Panc1 (cell line): ENCODE measurements at regions not wholly inside any gene's neighbourhood (a gene's known extent, or its start where the extent isn't known, plus 50 kb on each side); places are given as distances from the start of the nearest gene placed in this dataset.

Experiments used
- POLR2AphosphoS5 ChIP-seq: IDR thresholded peaks from 2 replicates; pipeline ENCODE4 v1.6.1; 2012; ENCODE audit warnings: mild to moderate bottlenecking, low read depth, low read length, moderate library complexity
- SIN3A ChIP-seq: IDR thresholded peaks from 2 replicates; pipeline ENCODE4 v1.6.1; 2012; ENCODE audit warnings: low read depth, mild to moderate bottlenecking, low read length, moderate library complexity, borderline replicate concordance; ENCODE audit not compliant: insufficient read depth
- TF ChIP-seq, protein P1 (sequence below): fragments of 450-650 bp; IDR thresholded peaks from 2 replicates; pipeline ENCODE4 v1.5.1; 2017; ENCODE audit warnings: mild to moderate bottlenecking
- TF ChIP-seq, protein P2 (sequence below), 2 experiments: IDR thresholded peaks; 2 replicates each; pipeline ENCODE4 v1.6.1; 2011 to 2012; ENCODE audit warnings: low read depth in 2 of 2, control low read depth in 1 of 2, low read length in 1 of 2, mild to moderate bottlenecking in 1 of 2, moderate library complexity in 1 of 2; ENCODE audit not compliant: insufficient read depth in 1 of 2

DNA sequence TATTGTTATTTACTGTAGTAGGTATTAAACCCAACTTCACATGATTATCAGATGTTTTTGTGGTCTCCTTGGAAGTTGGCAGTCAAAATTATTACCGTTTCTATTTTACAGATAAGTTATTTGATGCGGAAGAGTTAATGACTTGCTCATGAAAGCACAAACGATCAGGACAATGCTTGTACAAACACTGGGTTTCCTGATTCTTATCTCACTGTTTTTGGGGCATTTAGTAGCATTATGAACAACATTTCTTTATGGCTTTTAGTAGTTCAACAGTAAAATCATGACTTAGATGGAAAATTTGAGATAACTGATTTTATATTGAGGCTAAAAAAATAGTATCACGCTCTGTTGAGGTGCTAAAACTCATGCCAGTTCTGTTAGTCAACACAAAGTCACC lies 361.5 kb upstream of the MBL2 start:
- no peak for TF ChIP-seq POLR2AphosphoS5
- TF ChIP-seq SIN3A = no peak
- TF ChIP-seq, protein P1, sequence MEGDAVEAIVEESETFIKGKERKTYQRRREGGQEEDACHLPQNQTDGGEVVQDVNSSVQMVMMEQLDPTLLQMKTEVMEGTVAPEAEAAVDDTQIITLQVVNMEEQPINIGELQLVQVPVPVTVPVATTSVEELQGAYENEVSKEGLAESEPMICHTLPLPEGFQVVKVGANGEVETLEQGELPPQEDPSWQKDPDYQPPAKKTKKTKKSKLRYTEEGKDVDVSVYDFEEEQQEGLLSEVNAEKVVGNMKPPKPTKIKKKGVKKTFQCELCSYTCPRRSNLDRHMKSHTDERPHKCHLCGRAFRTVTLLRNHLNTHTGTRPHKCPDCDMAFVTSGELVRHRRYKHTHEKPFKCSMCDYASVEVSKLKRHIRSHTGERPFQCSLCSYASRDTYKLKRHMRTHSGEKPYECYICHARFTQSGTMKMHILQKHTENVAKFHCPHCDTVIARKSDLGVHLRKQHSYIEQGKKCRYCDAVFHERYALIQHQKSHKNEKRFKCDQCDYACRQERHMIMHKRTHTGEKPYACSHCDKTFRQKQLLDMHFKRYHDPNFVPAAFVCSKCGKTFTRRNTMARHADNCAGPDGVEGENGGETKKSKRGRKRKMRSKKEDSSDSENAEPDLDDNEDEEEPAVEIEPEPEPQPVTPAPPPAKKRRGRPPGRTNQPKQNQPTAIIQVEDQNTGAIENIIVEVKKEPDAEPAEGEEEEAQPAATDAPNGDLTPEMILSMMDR = no peak
- TF ChIP-seq, protein P2, sequence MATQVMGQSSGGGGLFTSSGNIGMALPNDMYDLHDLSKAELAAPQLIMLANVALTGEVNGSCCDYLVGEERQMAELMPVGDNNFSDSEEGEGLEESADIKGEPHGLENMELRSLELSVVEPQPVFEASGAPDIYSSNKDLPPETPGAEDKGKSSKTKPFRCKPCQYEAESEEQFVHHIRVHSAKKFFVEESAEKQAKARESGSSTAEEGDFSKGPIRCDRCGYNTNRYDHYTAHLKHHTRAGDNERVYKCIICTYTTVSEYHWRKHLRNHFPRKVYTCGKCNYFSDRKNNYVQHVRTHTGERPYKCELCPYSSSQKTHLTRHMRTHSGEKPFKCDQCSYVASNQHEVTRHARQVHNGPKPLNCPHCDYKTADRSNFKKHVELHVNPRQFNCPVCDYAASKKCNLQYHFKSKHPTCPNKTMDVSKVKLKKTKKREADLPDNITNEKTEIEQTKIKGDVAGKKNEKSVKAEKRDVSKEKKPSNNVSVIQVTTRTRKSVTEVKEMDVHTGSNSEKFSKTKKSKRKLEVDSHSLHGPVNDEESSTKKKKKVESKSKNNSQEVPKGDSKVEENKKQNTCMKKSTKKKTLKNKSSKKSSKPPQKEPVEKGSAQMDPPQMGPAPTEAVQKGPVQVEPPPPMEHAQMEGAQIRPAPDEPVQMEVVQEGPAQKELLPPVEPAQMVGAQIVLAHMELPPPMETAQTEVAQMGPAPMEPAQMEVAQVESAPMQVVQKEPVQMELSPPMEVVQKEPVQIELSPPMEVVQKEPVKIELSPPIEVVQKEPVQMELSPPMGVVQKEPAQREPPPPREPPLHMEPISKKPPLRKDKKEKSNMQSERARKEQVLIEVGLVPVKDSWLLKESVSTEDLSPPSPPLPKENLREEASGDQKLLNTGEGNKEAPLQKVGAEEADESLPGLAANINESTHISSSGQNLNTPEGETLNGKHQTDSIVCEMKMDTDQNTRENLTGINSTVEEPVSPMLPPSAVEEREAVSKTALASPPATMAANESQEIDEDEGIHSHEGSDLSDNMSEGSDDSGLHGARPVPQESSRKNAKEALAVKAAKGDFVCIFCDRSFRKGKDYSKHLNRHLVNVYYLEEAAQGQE (IDR thresholded peaks at IDR 0.05; ENCODE audit: insufficient read depth in 1 of 2, low read depth in 2 of 2, low read length in 1 of 2) = no peak
